ENCODE measurements at regions not wholly inside any gene's neighbourhood (a gene's known extent, or its start where the extent isn't known, plus 50 kb on each side); places are given as distances from the start of the nearest gene placed in this dataset.

DNA sequence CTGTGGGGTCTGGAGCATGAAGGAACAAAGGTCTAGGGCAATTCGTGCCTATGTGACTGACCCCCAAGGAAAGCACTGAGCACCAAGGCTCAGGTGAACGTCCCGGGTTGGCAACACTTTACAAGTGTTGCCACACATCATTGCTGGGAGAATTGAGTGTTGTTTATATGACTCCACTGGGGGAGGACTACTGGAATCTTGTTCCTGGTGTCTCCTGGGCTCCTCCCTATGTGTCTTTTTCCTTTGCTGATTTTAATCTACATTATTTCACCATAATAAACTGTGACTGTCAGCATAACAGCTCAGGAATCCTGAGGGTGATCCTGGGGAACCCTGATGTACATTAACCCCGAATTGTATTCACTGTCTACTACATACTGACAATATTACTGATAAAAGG lies 207.7 kb upstream of the BMP2 start (continued):
- TF ChIP-seq, protein P1, sequence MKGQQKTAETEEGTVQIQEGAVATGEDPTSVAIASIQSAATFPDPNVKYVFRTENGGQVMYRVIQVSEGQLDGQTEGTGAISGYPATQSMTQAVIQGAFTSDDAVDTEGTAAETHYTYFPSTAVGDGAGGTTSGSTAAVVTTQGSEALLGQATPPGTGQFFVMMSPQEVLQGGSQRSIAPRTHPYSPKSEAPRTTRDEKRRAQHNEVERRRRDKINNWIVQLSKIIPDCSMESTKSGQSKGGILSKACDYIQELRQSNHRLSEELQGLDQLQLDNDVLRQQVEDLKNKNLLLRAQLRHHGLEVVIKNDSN (IDR thresholded peaks at IDR 0.05; ENCODE audit: borderline replicate concordance, extremely low read length, insufficient read depth, low read depth, low read length), result no peak
- no peak for TF ChIP-seq ATF7 (IDR thresholded peaks at IDR 0.05; ENCODE audit: low read depth)
- no peak for TF ChIP-seq NR2C2 (IDR thresholded peaks at IDR 0.05; ENCODE audit: borderline replicate concordance, control insufficient read depth, insufficient read length, low read depth)

- no peak overlapping the region for H3K9ac ChIP-seq (ENCODE audit: control insufficient read depth, insufficient read depth, low read length)
- H3K27me3 ChIP-seq (replicated peaks in 1 of 2; ENCODE audit: control insufficient read depth in 2 of 2, insufficient read depth in 2 of 2, low read length in 1 of 2), result no peaks in the 10 kb centered on the region
- ATAC-seq, result no peak
- 3% methylated on average over 2 of the region's 2 CpGs for WGBS (ENCODE audit: insufficient coverage, insufficient replicate concordance, low lambda C conversion rate, missing lambda C conversion rate)
- H3K9me3 ChIP-seq (replicated peaks; ENCODE audit: control insufficient read depth, insufficient read depth, low read length), result no peaks in the 10 kb centered on the region
- RAD21 ChIA-PET (ENCODE audit: unreplicated experiment), result no interaction called here
- H3K36me3 ChIP-seq (ENCODE audit: control insufficient read depth in 2 of 2, insufficient read depth in 2 of 2, low read length in 1 of 2), result no peaks in the 10 kb centered on the region
- H3K4me3 ChIP-seq, result no peak overlapping the region
- SMC1A ChIA-PET (ENCODE audit: uncharacterized antibody, unreplicated experiment), result interaction anchor here (1.0 to 1.9 kb wide), 4 partner anchors 10 to 289 kb away, joined by 3 to 7 read pairs (median 4); no protein-coding TSS in a partner anchor
- DNase-seq (ENCODE audit: low read depth, low spot score), result no peak
- CTCF ChIA-PET, result interaction anchor here (1.6 kb wide), 1 partner anchor 14 kb away, joined by 4 read pairs; no protein-coding TSS in a partner anchor
- H3K4me2 ChIP-seq (ENCODE audit: control insufficient read depth, insufficient read depth), result no peak overlapping the region
- no peak overlapping the region for H2AFZ ChIP-seq (ENCODE audit: control insufficient read depth, low read depth, low read length)
- TF ChIP-seq, protein P2, sequence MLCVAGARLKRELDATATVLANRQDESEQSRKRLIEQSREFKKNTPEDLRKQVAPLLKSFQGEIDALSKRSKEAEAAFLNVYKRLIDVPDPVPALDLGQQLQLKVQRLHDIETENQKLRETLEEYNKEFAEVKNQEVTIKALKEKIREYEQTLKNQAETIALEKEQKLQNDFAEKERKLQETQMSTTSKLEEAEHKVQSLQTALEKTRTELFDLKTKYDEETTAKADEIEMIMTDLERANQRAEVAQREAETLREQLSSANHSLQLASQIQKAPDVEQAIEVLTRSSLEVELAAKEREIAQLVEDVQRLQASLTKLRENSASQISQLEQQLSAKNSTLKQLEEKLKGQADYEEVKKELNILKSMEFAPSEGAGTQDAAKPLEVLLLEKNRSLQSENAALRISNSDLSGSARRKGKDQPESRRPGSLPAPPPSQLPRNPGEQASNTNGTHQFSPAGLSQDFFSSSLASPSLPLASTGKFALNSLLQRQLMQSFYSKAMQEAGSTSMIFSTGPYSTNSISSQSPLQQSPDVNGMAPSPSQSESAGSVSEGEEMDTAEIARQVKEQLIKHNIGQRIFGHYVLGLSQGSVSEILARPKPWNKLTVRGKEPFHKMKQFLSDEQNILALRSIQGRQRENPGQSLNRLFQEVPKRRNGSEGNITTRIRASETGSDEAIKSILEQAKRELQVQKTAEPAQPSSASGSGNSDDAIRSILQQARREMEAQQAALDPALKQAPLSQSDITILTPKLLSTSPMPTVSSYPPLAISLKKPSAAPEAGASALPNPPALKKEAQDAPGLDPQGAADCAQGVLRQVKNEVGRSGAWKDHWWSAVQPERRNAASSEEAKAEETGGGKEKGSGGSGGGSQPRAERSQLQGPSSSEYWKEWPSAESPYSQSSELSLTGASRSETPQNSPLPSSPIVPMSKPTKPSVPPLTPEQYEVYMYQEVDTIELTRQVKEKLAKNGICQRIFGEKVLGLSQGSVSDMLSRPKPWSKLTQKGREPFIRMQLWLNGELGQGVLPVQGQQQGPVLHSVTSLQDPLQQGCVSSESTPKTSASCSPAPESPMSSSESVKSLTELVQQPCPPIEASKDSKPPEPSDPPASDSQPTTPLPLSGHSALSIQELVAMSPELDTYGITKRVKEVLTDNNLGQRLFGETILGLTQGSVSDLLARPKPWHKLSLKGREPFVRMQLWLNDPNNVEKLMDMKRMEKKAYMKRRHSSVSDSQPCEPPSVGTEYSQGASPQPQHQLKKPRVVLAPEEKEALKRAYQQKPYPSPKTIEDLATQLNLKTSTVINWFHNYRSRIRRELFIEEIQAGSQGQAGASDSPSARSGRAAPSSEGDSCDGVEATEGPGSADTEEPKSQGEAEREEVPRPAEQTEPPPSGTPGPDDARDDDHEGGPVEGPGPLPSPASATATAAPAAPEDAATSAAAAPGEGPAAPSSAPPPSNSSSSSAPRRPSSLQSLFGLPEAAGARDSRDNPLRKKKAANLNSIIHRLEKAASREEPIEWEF (IDR thresholded peaks at IDR 0.05; ENCODE audit: insufficient replicate concordance, low read depth, low read length), result no peak
- TF ChIP-seq CREB1 (IDR thresholded peaks at IDR 0.05; ENCODE audit: low read depth) (no peak), MTA3 (IDR thresholded peaks at IDR 0.05; ENCODE audit: borderline replicate concordance, low read length) (no peak), JUNB (IDR thresholded peaks at IDR 0.05) (no peak)
- H3K27ac ChIP-seq (ENCODE audit: control insufficient read depth, insufficient read depth), result no peak overlapping the region
- in situ Hi-C loops (cut with MboI), result no loop called here
- intact Hi-C loops (cut with micrococcal nuclease; ENCODE audit: unreplicated experiment), result no loop called here
- no TSS peak for BruUV-seq (replicated peaks)
- no peaks in the 10 kb centered on the region for H3K79me2 ChIP-seq (ENCODE audit: control insufficient read depth, insufficient read depth, low read length)
- POLR2A ChIA-PET, result interaction anchor here (0.6 kb wide), 1 partner anchor 11 kb away, joined by 4 read pairs; no protein-coding TSS in a partner anchor
- H3K4me1 ChIP-seq (ENCODE audit: control insufficient read depth, insufficient read depth, low read length), result no peaks in the 10 kb centered on the region
- FAIRE-seq, result no peak
- H4K20me1 ChIP-seq (ENCODE audit: control insufficient read depth, insufficient read depth), result no peaks in the 10 kb centered on the region
Measured at GRCh38 chr20:6558341-6558740, 209.1 kb upstream of the BMP2 start.

Measured in GM12878 (cell line).